Upper lobe of left lung (tissue), 4 donors: ENCODE measurements at regions not wholly inside any gene's neighbourhood (a gene's known extent, or its start where the extent isn't known, plus 50 kb on each side); places are given as distances from the start of the nearest gene placed in this dataset.

Source experiments
- CTCF ChIP-seq, 6 experiments: fragments of 450-650 bp in 4 of 6; fragments of 200-600 bp in 2 of 6; sonication (generic) in 2 of 6; IDR thresholded peaks; one replicate each; pipeline ENCODE4 v1.5.1; 2016 to 2019; ENCODE audit warnings: antibody characterized with exemption in 6 of 6
- POLR2A ChIP-seq, 4 donors: fragments of 450-650 bp; IDR thresholded peaks; one replicate each; pipeline ENCODE4 v1.5.1; 2016 to 2017; ENCODE audit warnings: antibody characterized with exemption in 4 of 4, mild to moderate bottlenecking in 2 of 4

GRCh38 chr3:3334491-3334890 is 155.0 kb upstream of the CRBN start:
- no peak for TF ChIP-seq POLR2A (IDR thresholded peaks at IDR 0.05)
- TF ChIP-seq CTCF (IDR thresholded peaks at IDR 0.05) = no peak
